Thymus (tissue), 11 donors: ENCODE measurements at regions not wholly inside any gene's neighbourhood (a gene's known extent, or its start where the extent isn't known, plus 50 kb on each side); places are given as distances from the start of the nearest gene placed in this dataset.

Source experiments
- DNase-seq, 9 donors: peaks; one replicate each; pipeline ENCODE4 v3.0.0-alpha.2; 2013; ENCODE audit warnings: low spot score in 9 of 9, low read depth in 6 of 9, missing footprints in 1 of 9
- H3K27ac ChIP-seq, 2 donors: one replicate each; pipeline ENCODE4 v1.5.1; 2013; ENCODE audit warnings: control low read depth in 1 of 2, low read depth in 1 of 2, low read length in 1 of 2, mild to moderate bottlenecking in 1 of 2, moderate library complexity in 1 of 2
- H3K27me3 ChIP-seq, 2 donors: one replicate each; pipeline ENCODE4 v1.5.1; 2013; ENCODE audit warnings: low read length in 1 of 2; ENCODE audit not compliant: control insufficient read depth in 2 of 2, insufficient read depth in 1 of 2
- H3K36me3 ChIP-seq, 2 donors: one replicate each; pipeline ENCODE4 v1.5.1; 2013; ENCODE audit warnings: low read length in 1 of 2, mild to moderate bottlenecking in 1 of 2, moderate library complexity in 1 of 2; ENCODE audit not compliant: control insufficient read depth in 2 of 2, insufficient read depth in 2 of 2
- H3K4me1 ChIP-seq, 2 donors: one replicate each; pipeline ENCODE4 v1.5.1; 2013; ENCODE audit warnings: low read length in 2 of 2; ENCODE audit not compliant: control insufficient read depth in 2 of 2, insufficient read depth in 2 of 2
- H3K4me3 ChIP-seq, 2 donors: one replicate each; pipeline ENCODE4 v1.5.1; 2013; ENCODE audit warnings: low read length in 2 of 2, control low read depth in 1 of 2, mild to moderate bottlenecking in 1 of 2
- H3K9me3 ChIP-seq, 2 donors: one replicate each; pipeline ENCODE4 v1.5.1; 2013; ENCODE audit warnings: low read length in 1 of 2, mild to moderate bottlenecking in 1 of 2; ENCODE audit not compliant: control insufficient read depth in 2 of 2, insufficient read depth in 1 of 2
- WGBS: extraction: QIAGEN DNeasy Blood & Tissue Kit; methylation state at CpG from one replicate; pipeline ENCODE4 v1.1.7; 2013; 5-methylcytosine and 5-hydroxymethylcytosine counted together
- donor health status: healthy.

GRCh38 chr17:63262751-63263476, 183.2 kb downstream of the CYB561 start:
- Histone ChIP-seq H3K9me3 (no peaks in the 10 kb centered on the region), H3K4me3 (no peak overlapping the region), H3K4me1 (no peaks in the 10 kb centered on the region), H3K27me3 (no peaks in the 10 kb centered on the region), H3K27ac (no peak overlapping the region), H3K36me3 (no peaks in the 10 kb centered on the region)
- no peak for DNase-seq
- WGBS = 94% methylated on average over 5 of the region's 5 CpGs

GRCh38 chr17:63265526-63265925, 180.6 kb downstream of the CYB561 start:
- H3K27me3 ChIP-seq = no peaks in the 10 kb centered on the region
- H3K36me3 ChIP-seq = no peaks in the 10 kb centered on the region
- DNase-seq = no peak
- H3K4me3 ChIP-seq = no peak overlapping the region
- no peaks in the 10 kb centered on the region for H3K4me1 ChIP-seq
- no peak overlapping the region for H3K27ac ChIP-seq
- H3K9me3 ChIP-seq = no peaks in the 10 kb centered on the region

DNA sequence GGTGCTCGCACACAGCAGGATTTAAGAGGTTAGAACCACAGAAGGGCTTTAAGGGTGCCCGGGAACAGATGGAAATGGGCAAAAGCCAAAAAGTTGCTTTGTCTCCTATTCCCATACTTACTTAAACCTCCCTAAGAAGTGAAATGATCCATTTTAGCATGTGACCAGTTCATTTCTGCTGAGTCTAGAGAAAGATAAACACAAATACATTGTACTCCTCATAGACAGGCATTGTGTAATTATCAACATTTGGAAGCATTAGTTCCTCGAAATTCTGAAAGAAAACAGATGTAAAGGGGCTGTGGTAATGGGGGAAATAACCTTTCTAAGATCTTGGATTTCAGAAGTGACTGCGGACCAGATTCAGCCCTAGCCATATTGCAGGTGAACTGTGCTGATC, 178.3 kb downstream of the CYB561 start:
- Histone ChIP-seq H3K4me3 (no peak overlapping the region), H3K36me3 (no peaks in the 10 kb centered on the region)
- WGBS = 93% methylated on average over 4 of the region's 4 CpGs

GRCh38 chr17:63268827-63269226, 177.3 kb downstream of the CYB561 start:
- Histone ChIP-seq H3K9me3 (no peaks in the 10 kb centered on the region), H3K27me3 (no peaks in the 10 kb centered on the region), H3K36me3 (no peaks in the 10 kb centered on the region), H3K4me3 (no peak overlapping the region), H3K27ac (no peak overlapping the region), H3K4me1 (no peaks in the 10 kb centered on the region)
- no peak for DNase-seq
- WGBS = 96% methylated on average over 3 of the region's 3 CpGs

More for the DNA sequence above, 178.3 kb downstream of the CYB561 start:
- Histone ChIP-seq H3K27ac (no peak overlapping the region), H3K9me3 (no peaks in the 10 kb centered on the region), H3K4me1 (no peaks in the 10 kb centered on the region), H3K27me3 (no peaks in the 10 kb centered on the region)
- no peak for DNase-seq

GRCh38 chr17:63270610-63271009, 175.5 kb downstream of the CYB561 start:
- 98% methylated on average over 3 of the region's 3 CpGs for WGBS
- H3K27ac ChIP-seq = no peak overlapping the region
- no peak for DNase-seq
- H3K36me3 ChIP-seq = no peaks in the 10 kb centered on the region
- H3K4me1 ChIP-seq = no peaks in the 10 kb centered on the region
- no peaks in the 10 kb centered on the region for H3K27me3 ChIP-seq
- no peak overlapping the region for H3K4me3 ChIP-seq
- H3K9me3 ChIP-seq = no peaks in the 10 kb centered on the region

GRCh38 chr17:63274146-63274545, 172.0 kb downstream of the CYB561 start:
- WGBS = 94% methylated on average over 3 of the region's 3 CpGs
- Histone ChIP-seq H3K4me1 (no peaks in the 10 kb centered on the region), H3K36me3 (no peaks in the 10 kb centered on the region), H3K27me3 (no peaks in the 10 kb centered on the region), H3K27ac (no peak overlapping the region), H3K9me3 (no peaks in the 10 kb centered on the region), H3K4me3 (no peak overlapping the region)
- DNase-seq = no peak

DNA sequence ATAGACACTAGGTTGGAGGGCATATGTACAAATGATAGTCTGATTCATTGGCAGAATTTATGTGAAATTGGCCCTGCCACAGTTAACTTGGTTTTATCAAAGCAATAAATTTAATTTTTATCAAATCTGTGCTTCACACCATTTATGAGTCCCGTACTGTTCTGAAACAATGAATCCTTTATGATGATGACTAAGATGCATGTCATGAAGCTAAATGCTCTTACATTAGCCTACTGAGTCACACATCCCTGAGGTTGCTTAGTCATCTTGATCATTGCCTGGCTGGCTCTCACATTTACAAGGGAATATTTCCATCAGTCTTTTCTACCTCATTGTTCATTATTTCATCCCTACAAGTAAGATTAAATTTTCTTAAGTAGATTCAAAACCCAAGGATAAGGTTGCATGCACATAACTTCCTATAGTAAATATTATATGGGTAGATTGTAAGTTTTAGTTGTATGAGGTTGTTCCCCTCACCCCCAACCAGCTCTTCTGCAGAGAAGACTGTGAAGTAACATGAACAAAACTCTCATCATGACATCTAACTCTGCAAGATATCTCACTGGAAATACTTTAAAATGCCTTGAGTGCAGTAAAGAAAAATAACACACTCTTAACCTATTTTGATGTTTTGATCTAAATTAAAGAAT, 170.7 kb downstream of the CYB561 start:
- Histone ChIP-seq H3K27ac (no peak overlapping the region), H3K4me3 (no peak overlapping the region), H3K36me3 (no peaks in the 10 kb centered on the region), H3K9me3 (no peaks in the 10 kb centered on the region), H3K4me1 (no peaks in the 10 kb centered on the region), H3K27me3 (no peaks in the 10 kb centered on the region)
- no peak for DNase-seq
- WGBS = 92% methylated on average over 1 of the region's 1 CpG

- Histone ChIP-seq H3K9me3 (no peaks in the 10 kb centered on the region), H3K4me3 (no peak overlapping the region), H3K27ac (no peak overlapping the region), H3K36me3 (no peaks in the 10 kb centered on the region), H3K27me3 (no peaks in the 10 kb centered on the region), H3K4me1 (no peaks in the 10 kb centered on the region)
- 93% methylated on average over 2 of the region's 2 CpGs for WGBS
- DNase-seq = no peak
Measured at GRCh38 chr17:63275971-63276745, 169.9 kb downstream of the CYB561 start.

DNA sequence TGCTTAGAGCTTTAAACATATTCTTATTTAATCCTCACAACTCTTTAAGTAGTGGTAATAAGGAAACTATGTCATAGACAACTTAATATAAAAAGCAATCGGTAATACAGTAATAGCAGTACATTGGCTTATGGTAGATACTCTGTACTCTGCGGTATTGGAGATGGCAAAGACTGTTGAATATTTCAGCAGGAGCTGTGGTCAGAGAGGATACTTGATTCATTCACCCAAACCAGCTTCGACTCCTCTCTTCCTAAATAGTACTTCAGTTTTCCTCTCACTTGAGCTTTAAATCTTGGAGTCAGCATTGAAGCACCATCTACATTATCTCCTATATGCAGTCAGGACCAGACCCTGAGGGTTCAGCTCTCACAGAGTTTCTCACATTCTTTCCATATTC, 169.3 kb downstream of the CYB561 start:
- WGBS = 95% methylated on average over 3 of the region's 3 CpGs
- Histone ChIP-seq H3K27ac (no peak overlapping the region), H3K27me3 (no peaks in the 10 kb centered on the region), H3K4me1 (no peaks in the 10 kb centered on the region), H3K4me3 (no peak overlapping the region), H3K36me3 (no peaks in the 10 kb centered on the region), H3K9me3 (no peaks in the 10 kb centered on the region)
- no peak for DNase-seq
